ENCODE measurements at regions not wholly inside any gene's neighbourhood (a gene's known extent, or its start where the extent isn't known, plus 50 kb on each side); places are given as distances from the start of the nearest gene placed in this dataset.

DNA sequence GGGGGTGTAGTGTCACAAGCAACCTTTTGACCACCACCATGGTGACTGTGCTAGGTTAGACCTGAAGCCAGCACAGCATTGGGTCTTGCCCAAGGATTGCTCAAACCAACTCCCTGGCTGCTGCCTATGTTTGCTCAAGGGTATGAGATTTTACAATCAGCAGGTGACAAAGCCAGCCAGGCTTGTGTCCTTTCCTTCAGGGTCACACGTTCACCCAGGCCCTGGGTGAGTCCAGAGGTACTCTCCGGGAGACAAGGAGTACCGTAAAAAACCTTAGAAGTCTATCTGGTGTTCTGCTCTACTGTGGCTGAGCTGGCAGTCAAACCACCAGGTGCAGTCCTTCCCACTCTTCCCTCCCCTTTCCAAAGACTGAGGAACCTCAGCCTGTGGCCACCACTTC, 238.9 kb upstream of the MIS18BP1 start:
- no peaks in the 10 kb centered on the region for H3K4me1 ChIP-seq (ENCODE audit: control insufficient read depth in 5 of 5, insufficient read depth in 5 of 5, low read length in 5 of 5)
- no peak overlapping the region for H3K27ac ChIP-seq (ENCODE audit: low read depth, low read length)

GRCh38 chr14:45486599-45486998, 233.6 kb upstream of the MIS18BP1 start:
- Histone ChIP-seq H3K4me1 (ENCODE audit: control insufficient read depth in 5 of 5, insufficient read depth in 5 of 5, low read length in 5 of 5) (no peaks in the 10 kb centered on the region), H3K36me3 (ENCODE audit: control insufficient read depth in 5 of 5, insufficient read depth in 5 of 5, low read length in 5 of 5) (no peaks in the 10 kb centered on the region), H3K27ac (ENCODE audit: low read depth, low read length) (no peak overlapping the region), H3K4me3 (ENCODE audit: low read depth in 1 of 5, low read length in 5 of 5) (no peak overlapping the region), H3K9ac (ENCODE audit: low read length in 5 of 5) (no peak overlapping the region), H3K27me3 (ENCODE audit: control insufficient read depth in 5 of 5, insufficient read depth in 4 of 5, low read length in 5 of 5) (no peaks in the 10 kb centered on the region), H3K9me3 (ENCODE audit: control insufficient read depth in 5 of 5, low read length in 5 of 5) (peaks cover 0 to 9% (median 8%) of the 10 kb centered on the region in 5 donors)

More for the DNA sequence above, 238.9 kb upstream of the MIS18BP1 start:
- Histone ChIP-seq H3K9me3 (ENCODE audit: control insufficient read depth in 5 of 5, low read length in 5 of 5) (peaks cover 0 to 7% (median 3%) of the 10 kb centered on the region in 5 donors), H3K9ac (ENCODE audit: low read length in 5 of 5) (no peak overlapping the region), H3K36me3 (ENCODE audit: control insufficient read depth in 5 of 5, insufficient read depth in 5 of 5, low read length in 5 of 5) (no peaks in the 10 kb centered on the region), H3K27me3 (ENCODE audit: control insufficient read depth in 5 of 5, insufficient read depth in 4 of 5, low read length in 5 of 5) (no peaks in the 10 kb centered on the region), H3K4me3 (ENCODE audit: low read depth in 1 of 5, low read length in 5 of 5) (no peak overlapping the region)

- H3K36me3 ChIP-seq (ENCODE audit: control insufficient read depth in 5 of 5, insufficient read depth in 5 of 5, low read length in 5 of 5): no peaks in the 10 kb centered on the region
- no peaks in the 10 kb centered on the region for H3K9me3 ChIP-seq (ENCODE audit: control insufficient read depth in 5 of 5, low read length in 5 of 5)
- no peak overlapping the region for H3K9ac ChIP-seq (ENCODE audit: low read length in 5 of 5)
- H3K4me1 ChIP-seq (ENCODE audit: control insufficient read depth in 5 of 5, insufficient read depth in 5 of 5, low read length in 5 of 5): no peaks in the 10 kb centered on the region
- H3K4me3 ChIP-seq (ENCODE audit: low read depth in 1 of 5, low read length in 5 of 5): no peak overlapping the region
- no peak overlapping the region for H3K27ac ChIP-seq (ENCODE audit: low read depth, low read length)
- no peaks in the 10 kb centered on the region for H3K27me3 ChIP-seq (ENCODE audit: control insufficient read depth in 5 of 5, insufficient read depth in 4 of 5, low read length in 5 of 5)
Observed at GRCh38 chr14:45467023-45467422, 214.0 kb upstream of the MIS18BP1 start.

DNA sequence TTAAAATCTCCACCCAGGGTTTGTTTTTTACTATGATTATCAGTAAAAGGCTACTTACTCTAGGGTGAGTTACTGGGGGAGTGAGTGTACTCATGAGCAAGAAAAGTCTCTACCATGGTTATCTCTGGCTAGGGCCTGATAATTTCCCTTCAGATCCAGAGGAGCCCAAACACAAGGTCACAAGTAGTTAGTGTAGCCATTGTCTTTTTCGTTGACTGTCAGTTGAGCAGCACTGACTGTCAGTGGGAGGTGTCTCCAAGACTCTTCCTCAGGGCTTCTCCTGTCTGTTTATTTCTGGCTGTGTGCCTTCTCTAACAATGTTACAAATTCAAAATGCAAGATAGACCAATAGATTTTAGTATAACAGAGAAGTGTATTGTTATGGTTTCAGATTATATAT, 181.2 kb upstream of the MIS18BP1 start:
- Histone ChIP-seq H3K4me1 (ENCODE audit: control insufficient read depth in 5 of 5, insufficient read depth in 5 of 5, low read length in 5 of 5) (no peaks in the 10 kb centered on the region), H3K27ac (ENCODE audit: low read depth, low read length) (no peak overlapping the region), H3K4me3 (ENCODE audit: low read depth in 1 of 5, low read length in 5 of 5) (no peak overlapping the region), H3K9me3 (ENCODE audit: control insufficient read depth in 5 of 5, low read length in 5 of 5) (no peaks in the 10 kb centered on the region), H3K9ac (ENCODE audit: low read length in 5 of 5) (no peak overlapping the region), H3K36me3 (ENCODE audit: control insufficient read depth in 5 of 5, insufficient read depth in 5 of 5, low read length in 5 of 5) (no peaks in the 10 kb centered on the region), H3K27me3 (ENCODE audit: control insufficient read depth in 5 of 5, insufficient read depth in 4 of 5, low read length in 5 of 5) (no peaks in the 10 kb centered on the region)

DNA sequence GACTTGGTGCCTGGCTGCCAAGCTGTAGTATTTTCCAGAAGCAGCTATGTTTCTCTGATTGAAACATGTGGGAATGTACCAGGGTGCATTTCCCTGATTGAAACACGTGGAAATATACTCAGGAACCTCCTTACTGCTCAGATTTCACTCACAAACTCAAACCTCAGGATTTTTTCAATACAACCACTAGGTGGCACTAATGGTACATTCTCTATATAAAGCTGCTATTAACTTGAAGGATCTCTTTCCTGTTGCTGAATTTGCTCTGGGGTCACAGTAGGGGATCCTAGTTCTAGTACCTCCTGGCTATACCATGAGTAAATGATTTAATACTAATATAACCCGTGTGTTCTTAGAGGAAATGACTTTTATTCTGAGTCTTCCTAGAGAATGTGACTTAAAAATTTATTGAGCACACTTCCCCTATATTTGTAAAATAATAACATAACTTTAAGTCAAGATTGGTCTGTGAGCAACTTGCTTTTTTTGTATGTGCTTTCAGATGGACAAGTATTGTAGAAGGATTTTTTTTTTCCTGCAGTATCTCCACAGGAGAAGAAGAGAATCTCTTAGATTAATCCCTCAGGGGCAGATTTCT, 173.8 kb upstream of the MIS18BP1 start:
- Histone ChIP-seq H3K27me3 (ENCODE audit: control insufficient read depth in 5 of 5, insufficient read depth in 4 of 5, low read length in 5 of 5) (no peaks in the 10 kb centered on the region), H3K9ac (ENCODE audit: low read length in 5 of 5) (no peak overlapping the region), H3K9me3 (ENCODE audit: control insufficient read depth in 5 of 5, low read length in 5 of 5) (peaks cover 0 to 4% (median 0%) of the 10 kb centered on the region in 5 donors), H3K4me1 (ENCODE audit: control insufficient read depth in 5 of 5, insufficient read depth in 5 of 5, low read length in 5 of 5) (no peaks in the 10 kb centered on the region), H3K36me3 (ENCODE audit: control insufficient read depth in 5 of 5, insufficient read depth in 5 of 5, low read length in 5 of 5) (no peaks in the 10 kb centered on the region), H3K4me3 (ENCODE audit: low read depth in 1 of 5, low read length in 5 of 5) (no peak overlapping the region), H3K27ac (ENCODE audit: low read depth, low read length) (no peak overlapping the region)

GRCh38 chr14:45406942-45407341, 153.9 kb upstream of the MIS18BP1 start:
- no peaks in the 10 kb centered on the region for H3K36me3 ChIP-seq (ENCODE audit: control insufficient read depth in 5 of 5, insufficient read depth in 5 of 5, low read length in 5 of 5)
- no peaks in the 10 kb centered on the region for H3K27me3 ChIP-seq (ENCODE audit: control insufficient read depth in 5 of 5, insufficient read depth in 4 of 5, low read length in 5 of 5)
- peaks cover 0 to 6% (median 0%) of the 10 kb centered on the region in 5 donors for H3K9me3 ChIP-seq (ENCODE audit: control insufficient read depth in 5 of 5, low read length in 5 of 5)
- H3K9ac ChIP-seq (ENCODE audit: low read length in 5 of 5): no peak overlapping the region
- H3K4me3 ChIP-seq (ENCODE audit: low read depth in 1 of 5, low read length in 5 of 5): no peak overlapping the region
- H3K27ac ChIP-seq (ENCODE audit: low read depth, low read length): peak overlapping the region; percentile 55
- H3K4me1 ChIP-seq (ENCODE audit: control insufficient read depth in 5 of 5, insufficient read depth in 5 of 5, low read length in 5 of 5): peaks cover 0 to 17% (median 12%) of the 10 kb centered on the region in 5 donors

- Histone ChIP-seq H3K4me3 (ENCODE audit: low read depth in 1 of 5, low read length in 5 of 5) (no peak overlapping the region), H3K9me3 (ENCODE audit: control insufficient read depth in 5 of 5, low read length in 5 of 5) (no peaks in the 10 kb centered on the region), H3K36me3 (ENCODE audit: control insufficient read depth in 5 of 5, insufficient read depth in 5 of 5, low read length in 5 of 5) (no peaks in the 10 kb centered on the region), H3K27ac (ENCODE audit: low read depth, low read length) (no peak overlapping the region), H3K9ac (ENCODE audit: low read length in 5 of 5) (no peak overlapping the region), H3K4me1 (ENCODE audit: control insufficient read depth in 5 of 5, insufficient read depth in 5 of 5, low read length in 5 of 5) (peaks cover 0 to 1% (median 0%) of the 10 kb centered on the region in 5 donors), H3K27me3 (ENCODE audit: control insufficient read depth in 5 of 5, insufficient read depth in 4 of 5, low read length in 5 of 5) (no peaks in the 10 kb centered on the region)
Observed at GRCh38 chr14:45400950-45401640, 148.1 kb upstream of the MIS18BP1 start.

DNA sequence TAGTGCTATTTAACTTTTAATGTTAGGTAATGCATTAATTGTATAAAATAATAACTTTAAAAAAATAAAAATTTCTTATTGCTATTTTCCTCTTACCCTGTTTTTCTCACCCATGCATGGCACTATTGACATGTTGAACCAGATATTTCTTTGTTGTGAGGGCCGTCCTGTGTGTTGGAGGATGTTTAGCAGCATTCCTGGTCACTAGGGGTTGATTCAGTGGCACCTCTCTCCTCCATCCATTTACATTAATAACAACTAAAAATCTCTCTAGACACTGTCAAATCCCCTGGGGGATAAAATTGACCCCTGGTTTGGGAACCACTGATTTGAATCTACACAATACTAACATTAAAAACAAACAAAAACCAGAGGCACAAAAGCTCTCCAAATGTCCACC, 147.5 kb upstream of the MIS18BP1 start:
- no peaks in the 10 kb centered on the region for H3K9me3 ChIP-seq (ENCODE audit: control insufficient read depth in 5 of 5, low read length in 5 of 5)
- no peaks in the 10 kb centered on the region for H3K27me3 ChIP-seq (ENCODE audit: control insufficient read depth in 5 of 5, insufficient read depth in 4 of 5, low read length in 5 of 5)
- no peak overlapping the region for H3K27ac ChIP-seq (ENCODE audit: low read depth, low read length)
- H3K4me1 ChIP-seq (ENCODE audit: control insufficient read depth in 5 of 5, insufficient read depth in 5 of 5, low read length in 5 of 5): no peaks in the 10 kb centered on the region
- H3K36me3 ChIP-seq (ENCODE audit: control insufficient read depth in 5 of 5, insufficient read depth in 5 of 5, low read length in 5 of 5): no peaks in the 10 kb centered on the region
- H3K9ac ChIP-seq (ENCODE audit: low read length in 5 of 5): no peak overlapping the region
- no peak overlapping the region for H3K4me3 ChIP-seq (ENCODE audit: low read depth in 1 of 5, low read length in 5 of 5)

- H3K9me3 ChIP-seq (ENCODE audit: control insufficient read depth in 5 of 5, low read length in 5 of 5): peaks cover 0 to 4% (median 0%) of the 10 kb centered on the region in 5 donors
- H3K4me1 ChIP-seq (ENCODE audit: control insufficient read depth in 5 of 5, insufficient read depth in 5 of 5, low read length in 5 of 5): no peaks in the 10 kb centered on the region
- H3K9ac ChIP-seq (ENCODE audit: low read length in 5 of 5): no peak overlapping the region
- H3K27ac ChIP-seq (ENCODE audit: low read depth, low read length): no peak overlapping the region
- no peaks in the 10 kb centered on the region for H3K36me3 ChIP-seq (ENCODE audit: control insufficient read depth in 5 of 5, insufficient read depth in 5 of 5, low read length in 5 of 5)
- H3K27me3 ChIP-seq (ENCODE audit: control insufficient read depth in 5 of 5, insufficient read depth in 4 of 5, low read length in 5 of 5): no peaks in the 10 kb centered on the region
- no peak overlapping the region for H3K4me3 ChIP-seq (ENCODE audit: low read depth in 1 of 5, low read length in 5 of 5)
Observed at GRCh38 chr14:45381091-45381490, 128.1 kb upstream of the MIS18BP1 start.

- H3K27me3 ChIP-seq (ENCODE audit: control insufficient read depth in 5 of 5, insufficient read depth in 4 of 5, low read length in 5 of 5): no peaks in the 10 kb centered on the region
- H3K9ac ChIP-seq (ENCODE audit: low read length in 5 of 5): no peak overlapping the region
- H3K27ac ChIP-seq (ENCODE audit: low read depth, low read length): no peak overlapping the region
- H3K4me3 ChIP-seq (ENCODE audit: low read depth in 1 of 5, low read length in 5 of 5): no peak overlapping the region
- no peaks in the 10 kb centered on the region for H3K36me3 ChIP-seq (ENCODE audit: control insufficient read depth in 5 of 5, insufficient read depth in 5 of 5, low read length in 5 of 5)
- no peaks in the 10 kb centered on the region for H3K9me3 ChIP-seq (ENCODE audit: control insufficient read depth in 5 of 5, low read length in 5 of 5)
- H3K4me1 ChIP-seq (ENCODE audit: control insufficient read depth in 5 of 5, insufficient read depth in 5 of 5, low read length in 5 of 5): peaks cover 0 to 5% (median 0%) of the 10 kb centered on the region in 5 donors
Observed at GRCh38 chr14:45377166-45377565, 124.2 kb upstream of the MIS18BP1 start.

All from subcutaneous abdominal adipose tissue (tissue), 5 donors.